GM18951 (cell line): ENCODE measurements at regions not wholly inside any gene's neighbourhood (a gene's known extent, or its start where the extent isn't known, plus 50 kb on each side); places are given as distances from the start of the nearest gene placed in this dataset.
"Not testable (repeated sequence)": the region's sequence is repeated elsewhere in the genome, so short reads cannot be mapped to it uniquely, and the experiment has no call there.

Experiments
- POLR2A ChIP-seq: IDR thresholded peaks from 4 replicates; pipeline ENCODE4 v1.6.1; 2011; ENCODE audit warnings: mild to moderate bottlenecking; ENCODE audit not compliant: insufficient read length, insufficient read depth; ENCODE audit errors: extremely low read depth
- in situ Hi-C: fragments of 300-500 bp; cut with MboI; formaldehyde crosslinking; loops from one replicate; pipeline ENCODE4 v1.12.0; 2022; ENCODE audit warnings: low sequenced_read_pairs, mixed read lengths, inconsistent platforms; ENCODE audit not compliant: unreplicated experiment

DNA sequence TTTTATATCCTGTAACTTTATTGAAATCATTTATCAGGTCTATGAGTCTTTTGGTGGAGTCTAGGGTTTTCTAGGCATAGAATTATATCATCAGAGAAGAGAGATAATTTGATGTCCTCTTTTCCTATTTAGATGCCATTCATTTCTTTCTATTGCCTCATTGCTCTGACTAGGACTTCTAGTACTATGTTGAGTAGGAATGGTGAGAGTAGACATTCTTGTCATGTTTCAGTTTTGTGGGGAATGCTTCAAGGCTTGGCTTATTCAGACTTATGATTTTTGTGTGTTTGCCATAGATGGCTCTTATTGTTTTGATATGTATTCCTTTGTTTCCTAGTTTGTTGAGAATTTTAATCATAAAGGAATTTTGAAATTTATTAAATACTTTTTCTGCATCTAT, 1078.3 kb downstream of the FAM181B start:
- no peak for TF ChIP-seq POLR2A
- in situ Hi-C loops: no loop called here

DNA sequence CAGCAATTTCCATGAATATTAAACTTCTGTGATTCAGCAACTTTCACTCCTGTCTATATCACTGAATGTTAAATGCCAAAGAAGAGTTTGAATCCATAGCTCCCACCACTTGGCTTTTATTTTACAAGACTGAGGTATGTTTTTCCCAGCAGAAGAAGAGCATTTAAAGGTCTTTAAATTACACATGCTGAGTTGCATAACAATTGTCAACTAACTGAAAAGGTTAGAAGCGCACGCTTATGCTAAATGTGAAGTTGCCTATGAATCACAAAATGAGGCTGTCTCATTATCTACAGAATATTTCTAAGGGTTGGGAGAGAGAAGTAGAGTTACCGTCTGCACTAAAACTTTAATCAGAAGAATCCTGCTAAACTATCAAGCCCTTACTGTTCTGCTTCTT, 1086.3 kb downstream of the FAM181B start:
- no peak for TF ChIP-seq POLR2A
- in situ Hi-C loops: loop anchor here (25.0 kb wide), 2 partner anchors 590 to 1040 kb away; no protein-coding TSS in a partner anchor

DNA sequence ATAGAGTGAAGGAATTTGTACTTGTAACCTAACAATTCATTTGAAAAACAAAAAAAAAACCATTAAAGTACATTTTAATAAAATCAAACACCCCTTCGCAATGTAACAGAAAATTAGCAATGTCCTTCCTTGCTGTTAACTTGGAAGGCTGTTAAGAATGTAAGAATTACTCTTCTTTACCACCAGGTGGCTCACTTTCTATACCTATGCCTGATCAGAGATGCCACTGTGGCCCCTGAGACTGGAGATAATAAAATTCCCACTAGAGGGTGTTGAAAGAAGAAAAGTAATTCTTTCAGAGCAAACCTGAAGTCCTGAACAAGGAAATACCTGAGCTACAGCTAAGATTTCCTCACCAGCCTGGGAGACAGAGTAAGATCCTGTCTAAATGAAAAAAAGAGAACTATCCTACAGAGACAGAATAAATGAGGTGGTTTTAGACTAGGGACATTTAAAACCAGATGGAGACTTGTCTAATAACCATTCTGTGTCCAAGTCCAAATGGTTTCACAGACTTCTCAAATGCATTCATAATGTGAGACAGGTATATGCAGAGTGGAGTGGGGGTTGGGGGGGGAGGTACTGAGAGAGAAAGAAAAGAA, 1089.3 kb downstream of the FAM181B start:
- no peak for TF ChIP-seq POLR2A
- in situ Hi-C loops: loop anchor here (25.0 kb wide), 2 partner anchors 593 to 1043 kb away; no protein-coding TSS in a partner anchor

DNA sequence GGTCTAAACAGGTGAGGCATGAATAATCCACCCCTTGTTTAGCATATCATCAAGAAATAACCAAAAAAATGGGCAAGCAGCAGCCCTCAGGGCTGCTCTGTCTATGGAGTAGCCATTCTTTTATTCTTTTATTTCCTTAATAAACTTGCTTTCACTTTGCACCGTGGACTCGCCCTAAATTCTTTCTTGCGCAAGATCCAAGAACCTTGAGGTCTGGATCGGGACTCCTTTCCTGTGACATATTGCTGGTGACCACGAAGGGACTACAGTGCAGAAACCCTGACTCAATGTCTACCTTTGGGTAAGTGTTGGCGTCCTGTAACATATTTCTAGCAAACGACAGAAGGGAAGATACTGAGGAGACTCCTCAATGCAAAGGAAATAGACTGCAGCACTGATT, 1099.2 kb downstream of the FAM181B start:
- no peak for TF ChIP-seq POLR2A
- in situ Hi-C loops: loop anchor here (25.0 kb wide), 2 partner anchors 603 to 1053 kb away; no protein-coding TSS in a partner anchor

DNA sequence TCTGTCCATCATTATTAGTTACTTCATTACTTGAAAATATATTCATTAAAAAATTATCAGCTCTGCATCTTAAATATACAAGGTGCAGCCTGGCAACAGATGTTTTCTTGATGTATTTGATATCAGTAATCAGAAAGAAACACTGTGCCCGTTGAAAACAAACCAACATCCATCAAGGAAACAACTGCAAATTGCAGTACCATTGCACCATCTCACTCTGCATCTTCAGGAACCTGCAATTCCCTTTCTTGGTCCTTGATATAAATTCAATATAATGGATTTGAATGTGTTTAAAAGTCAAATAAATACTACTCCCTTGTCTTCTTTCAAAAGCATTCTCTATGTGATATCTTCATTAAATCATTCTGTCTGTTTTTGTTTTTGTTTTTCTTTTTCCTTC, 1131.2 kb downstream of the FAM181B start:
- in situ Hi-C loops: no loop called here
- TF ChIP-seq POLR2A: no peak

DNA sequence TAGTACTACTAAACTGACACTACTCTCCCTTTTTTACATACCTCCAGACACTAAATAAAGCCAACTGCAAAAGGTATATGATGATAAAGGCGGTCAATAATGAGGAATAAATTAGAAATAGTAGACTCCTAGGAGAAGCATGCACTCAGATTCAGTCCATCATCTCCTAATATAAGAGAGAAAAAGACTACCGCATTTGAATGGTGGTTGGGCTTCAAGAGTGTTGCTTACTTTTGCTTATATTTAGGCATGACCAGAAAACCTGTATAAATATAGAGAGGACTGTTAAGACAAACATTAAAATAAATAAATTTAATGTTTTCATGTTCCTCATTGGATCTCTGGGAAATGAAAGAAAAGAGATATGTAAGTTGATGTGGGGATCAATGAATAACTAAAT, 1137.0 kb downstream of the FAM181B start:
- in situ Hi-C loops: no loop called here
- TF ChIP-seq POLR2A: no peak

DNA sequence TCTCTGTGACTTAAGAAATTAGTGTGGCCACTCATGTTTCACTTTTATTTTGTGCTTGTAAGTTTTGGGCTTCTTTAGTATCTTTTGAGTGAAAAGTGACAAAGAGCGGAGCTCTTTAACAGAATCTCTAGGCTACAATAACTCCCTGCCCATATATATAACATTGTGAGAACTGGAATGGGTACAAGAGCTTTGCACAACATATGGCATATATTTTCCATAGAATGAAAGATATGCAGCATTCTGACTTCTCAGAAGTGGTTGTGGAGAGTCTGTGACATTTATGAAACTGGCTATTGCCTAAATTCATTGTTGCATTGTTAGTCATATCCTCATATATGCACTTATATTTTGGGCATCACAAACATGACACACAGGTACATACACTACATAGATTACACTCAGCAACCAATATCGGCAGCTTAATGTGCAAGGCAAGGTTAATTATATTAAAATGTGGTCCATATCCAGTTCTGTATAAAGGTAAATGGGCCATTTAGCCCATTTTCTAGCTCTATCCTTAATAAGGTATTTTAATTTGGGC, 1148.2 kb downstream of the FAM181B start:
- no peak for TF ChIP-seq POLR2A
- in situ Hi-C loops: no loop called here

DNA sequence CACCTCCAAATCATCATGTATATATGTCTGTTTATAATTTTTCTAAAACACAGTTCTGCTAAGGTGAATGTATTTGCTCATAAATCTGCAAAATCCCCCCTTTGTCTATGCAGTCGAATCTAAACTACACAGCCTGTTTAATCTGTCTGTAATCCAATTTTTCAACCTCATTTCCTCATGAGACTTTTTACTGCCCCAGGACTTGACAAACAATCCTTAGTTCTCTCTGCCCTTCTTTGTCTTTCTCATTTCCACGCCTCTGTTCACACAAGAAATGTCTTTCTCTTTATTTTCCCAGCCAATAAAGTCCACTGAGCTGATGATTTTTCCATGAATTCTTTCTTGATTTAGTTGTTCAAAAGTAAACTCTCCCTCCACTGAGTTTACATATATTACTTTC, 1154.3 kb downstream of the FAM181B start:
- in situ Hi-C loops: no loop called here
- no peak for TF ChIP-seq POLR2A

DNA sequence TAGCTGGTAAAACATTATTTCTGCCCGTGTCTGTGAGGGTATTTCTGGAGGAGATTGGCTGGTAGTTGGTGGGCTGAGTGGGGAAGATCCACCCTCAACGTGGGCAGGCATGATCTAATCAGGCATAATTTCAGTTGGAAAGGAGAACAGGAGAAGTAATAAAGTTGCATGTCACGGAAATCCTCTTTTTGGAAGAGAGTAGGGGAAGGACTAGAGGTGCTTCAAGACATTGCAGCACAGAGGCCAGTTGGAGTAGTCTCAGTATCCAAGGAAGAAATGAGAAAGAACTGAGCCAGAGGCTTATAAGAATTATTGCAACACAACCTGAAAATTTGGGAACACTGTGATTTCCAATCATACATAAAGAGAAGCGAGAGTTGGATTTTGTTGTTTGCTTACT, 1155.1 kb downstream of the FAM181B start:
- in situ Hi-C loops: no loop called here
- TF ChIP-seq POLR2A: no peak

DNA sequence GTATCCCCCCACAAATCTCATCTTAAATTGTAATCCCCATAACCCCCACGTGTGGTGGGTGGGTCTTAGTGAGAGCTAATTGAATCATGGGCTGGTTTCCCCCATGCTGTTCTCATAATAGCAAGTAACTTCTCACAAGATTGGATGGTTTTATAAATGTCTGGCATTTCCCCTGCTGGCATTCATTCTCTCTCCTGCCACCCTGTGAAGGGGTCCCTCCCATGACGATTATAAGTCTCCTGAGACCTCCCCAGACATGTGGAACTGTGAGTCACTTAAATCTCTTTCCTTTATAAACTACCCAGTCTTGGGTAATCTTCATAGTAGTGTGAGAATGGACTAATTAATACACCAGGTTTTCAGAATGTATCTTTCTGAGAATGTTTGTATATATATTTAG, 1159.4 kb downstream of the FAM181B start:
- TF ChIP-seq POLR2A: no peak
- in situ Hi-C loops: no loop called here

DNA sequence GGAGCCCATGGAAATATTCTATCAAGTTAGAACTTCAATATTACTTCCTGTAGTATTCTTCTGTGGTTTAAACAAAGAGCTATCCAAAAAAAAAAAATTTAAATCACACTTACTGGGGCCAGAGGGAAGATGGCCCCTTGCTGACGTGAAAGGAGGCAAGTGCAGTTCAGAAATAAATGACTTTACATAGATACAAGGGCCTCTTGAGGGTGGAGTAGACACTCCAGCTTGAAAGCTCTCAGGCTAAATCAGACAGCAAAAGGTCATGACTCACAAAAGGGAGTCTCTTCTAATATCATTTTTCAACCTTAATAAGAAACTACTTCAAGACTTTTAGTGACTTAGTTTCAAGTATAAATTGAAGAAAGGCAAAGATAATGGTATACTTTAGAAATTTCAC, 1160.3 kb downstream of the FAM181B start:
- in situ Hi-C loops: no loop called here
- no peak for TF ChIP-seq POLR2A

DNA sequence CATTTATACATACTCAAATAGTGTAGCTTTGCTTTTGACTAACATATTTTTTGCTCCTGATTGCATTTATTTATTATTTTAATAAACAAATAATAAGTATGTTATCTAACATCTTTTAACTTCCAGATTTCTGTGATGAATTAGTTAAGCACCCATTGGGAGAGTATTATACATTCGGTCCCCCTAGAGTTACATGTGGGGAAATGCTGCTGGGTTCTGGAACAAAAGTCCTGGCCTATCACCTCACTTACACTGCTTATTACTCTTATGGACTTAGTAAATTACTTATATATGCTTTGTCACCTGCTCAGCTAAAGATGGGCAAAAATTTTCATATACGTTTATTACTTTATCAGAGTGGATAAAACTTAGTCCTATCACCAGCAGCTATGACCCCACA, 1163.0 kb downstream of the FAM181B start:
- in situ Hi-C loops: no loop called here
- TF ChIP-seq POLR2A: no peak

DNA sequence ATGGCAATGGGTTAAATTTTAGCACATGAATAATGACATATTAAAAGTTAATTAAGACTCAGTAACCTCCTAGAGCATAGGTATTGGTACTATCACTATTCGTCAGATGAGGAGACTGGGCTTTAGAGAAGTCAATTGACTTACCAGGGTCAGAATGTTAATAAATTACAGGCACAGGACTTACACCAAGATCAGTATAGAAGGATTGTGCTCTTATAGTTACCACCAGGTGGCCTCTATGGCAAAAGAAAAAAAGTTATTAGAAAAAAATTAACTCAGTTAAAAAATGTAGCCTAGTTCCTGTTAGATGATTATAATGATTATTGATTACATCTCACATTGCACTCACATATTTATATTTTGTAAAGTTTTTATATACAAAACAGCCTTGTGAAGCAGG, 1163.7 kb downstream of the FAM181B start:
- no peak for TF ChIP-seq POLR2A
- in situ Hi-C loops: no loop called here

DNA sequence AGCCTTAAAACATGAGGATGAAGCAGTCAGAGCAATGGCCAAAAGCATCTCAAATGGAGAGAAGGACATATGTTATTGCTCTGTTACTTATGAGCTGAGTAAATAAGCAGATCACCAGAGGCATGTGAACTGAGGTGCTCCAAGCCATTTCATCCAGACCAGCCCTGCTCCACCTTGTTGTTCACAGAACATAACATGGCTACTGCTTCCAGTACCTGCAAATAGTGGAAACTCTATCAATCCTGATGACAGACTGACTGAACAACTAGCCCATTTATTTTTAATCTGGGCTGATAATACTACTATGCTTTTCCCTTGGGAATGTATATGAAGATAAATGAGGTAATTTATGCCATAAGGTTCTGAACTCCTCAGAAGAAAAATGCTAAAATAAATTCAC, 1164.7 kb downstream of the FAM181B start:
- in situ Hi-C loops: no loop called here

DNA sequence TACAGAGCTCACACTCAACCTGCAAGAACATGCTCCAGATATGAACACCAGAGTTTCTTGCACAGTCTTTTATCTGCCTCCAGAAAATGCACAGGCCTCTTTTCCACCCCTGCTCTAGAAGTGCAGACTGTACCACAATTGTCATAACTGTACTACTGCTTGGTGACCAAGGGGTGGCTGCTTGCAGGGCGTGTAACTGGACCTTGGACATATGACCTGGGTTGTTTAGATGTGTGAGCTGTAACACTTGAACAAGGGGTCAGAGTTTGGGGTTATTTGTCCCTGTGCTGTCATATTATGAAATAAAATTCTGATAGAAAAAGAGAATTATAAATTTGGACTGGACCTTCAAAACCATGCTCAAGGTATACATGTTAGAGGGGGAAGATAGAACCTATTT, 1185.5 kb downstream of the FAM181B start:
- in situ Hi-C loops: no loop called here
- TF ChIP-seq POLR2A: no peak

More for the DNA sequence above, 1164.7 kb downstream of the FAM181B start:
- no peak for TF ChIP-seq POLR2A

DNA sequence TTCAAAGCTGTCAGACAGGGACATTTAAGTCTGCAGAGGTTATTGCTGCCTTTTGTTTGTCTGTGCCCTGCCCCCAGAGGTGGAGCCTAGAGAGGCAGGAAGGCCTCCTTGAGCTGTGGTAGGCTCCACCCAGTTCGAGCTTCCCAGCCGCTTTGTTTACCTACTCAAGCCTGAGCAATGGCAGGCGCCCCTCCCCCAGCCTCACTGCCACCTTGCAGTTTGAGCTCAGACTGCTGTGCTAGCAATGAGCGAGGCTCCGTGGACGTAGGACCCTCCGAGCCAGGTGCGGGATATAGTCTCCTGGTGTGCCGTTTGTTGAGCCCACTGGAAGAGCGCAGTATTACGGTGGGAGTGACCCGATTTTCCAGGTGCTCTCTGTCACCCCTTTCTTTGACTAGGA, 1193.9 kb downstream of the FAM181B start:
- in situ Hi-C loops: not testable (repeated sequence)
